Activated CD4-positive, alpha-beta T cell treated with anti-CD3 and anti-CD28 coated beads, Interleukin-10, Interleukin-2, amounts not matched to agents 100 ng/mL and 50 ng/mL, durations not matched to agents 16 hours and 8 hours (primary cell): ENCODE measurements at regions not wholly inside any gene's neighbourhood (a gene's known extent, or its start where the extent isn't known, plus 50 kb on each side); places are given as distances from the start of the nearest gene placed in this dataset.
A peak's percentile ranks its signal among the peaks of the same experiment; 100 is the strongest.

Experiments
- DNase-seq: peaks from one replicate; pipeline ENCODE4 v3.0.0-alpha.2; 2020

DNA sequence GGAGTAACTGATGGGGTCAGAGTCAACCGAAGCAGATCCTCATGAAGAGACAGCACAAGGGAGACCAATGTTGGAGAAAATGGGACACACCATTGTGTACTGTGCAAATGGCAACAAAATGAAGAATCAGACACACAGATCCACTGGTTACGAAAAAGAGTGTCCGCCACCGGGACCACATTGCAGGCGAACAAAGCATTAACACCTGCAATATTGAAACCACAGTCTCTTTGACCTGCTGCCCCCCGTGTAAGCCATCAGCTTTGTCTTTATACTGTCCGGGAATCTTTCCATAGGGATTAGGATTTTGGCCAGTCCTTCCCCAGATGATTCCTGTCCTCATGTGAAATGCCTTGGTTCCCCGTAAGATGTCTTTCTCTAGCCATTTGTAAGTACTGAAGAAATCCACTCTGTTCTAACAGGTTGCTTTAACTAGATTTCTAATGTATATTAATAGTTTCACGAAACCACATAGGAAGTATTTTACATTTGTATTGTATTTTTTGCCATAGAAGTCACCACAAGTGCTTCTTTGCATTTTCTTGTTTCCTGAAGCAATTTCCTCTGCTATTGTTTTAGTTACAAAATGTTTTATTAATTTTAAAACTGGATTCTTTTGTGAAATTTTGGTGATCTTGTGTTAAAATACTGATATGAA is 140.8 kb upstream of the NFE2L3 start:
- no peak for DNase-seq

GRCh38 chr7:26013551-26014083 is 138.4 kb upstream of the NFE2L3 start:
- DNase-seq: no peak

DNA sequence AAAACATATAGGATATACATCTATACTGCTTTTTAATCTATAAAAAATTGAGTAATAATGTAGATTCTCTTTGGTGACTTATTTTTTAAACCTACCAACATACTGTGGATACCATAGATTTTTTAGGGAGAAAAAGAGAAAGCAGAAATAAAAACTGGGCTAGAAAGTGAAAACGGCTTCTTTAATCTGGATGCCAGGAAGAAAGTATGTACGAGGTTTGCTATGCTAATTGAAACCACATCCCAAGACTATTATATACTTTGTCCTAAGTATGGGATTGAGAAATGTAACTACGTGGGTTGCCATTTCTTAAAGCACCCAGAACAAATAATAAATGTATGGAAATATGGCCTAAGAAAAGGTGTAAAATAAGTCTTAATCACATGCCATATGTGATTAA is 129.0 kb upstream of the NFE2L3 start:
- DNase-seq: no peak

DNA sequence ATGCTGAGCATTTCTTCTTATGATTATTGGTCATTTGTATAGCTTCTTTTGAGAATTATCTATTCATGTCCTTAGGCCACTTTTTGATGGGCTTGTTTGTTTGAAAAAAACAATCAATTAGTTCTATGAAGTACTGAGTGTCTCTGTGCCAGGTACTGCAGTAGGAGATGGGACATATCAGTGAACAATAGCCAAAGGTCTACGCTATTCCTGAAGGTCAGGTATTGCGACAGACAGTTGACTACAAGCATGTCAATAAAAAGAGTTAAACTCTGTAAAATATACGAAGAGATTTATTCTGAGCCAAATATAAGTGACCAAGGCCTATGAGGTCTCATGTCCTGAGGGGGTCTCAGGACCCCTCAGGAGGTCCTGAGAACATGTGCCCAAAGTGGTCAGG is 122.1 kb upstream of the NFE2L3 start:
- no peak for DNase-seq

DNA sequence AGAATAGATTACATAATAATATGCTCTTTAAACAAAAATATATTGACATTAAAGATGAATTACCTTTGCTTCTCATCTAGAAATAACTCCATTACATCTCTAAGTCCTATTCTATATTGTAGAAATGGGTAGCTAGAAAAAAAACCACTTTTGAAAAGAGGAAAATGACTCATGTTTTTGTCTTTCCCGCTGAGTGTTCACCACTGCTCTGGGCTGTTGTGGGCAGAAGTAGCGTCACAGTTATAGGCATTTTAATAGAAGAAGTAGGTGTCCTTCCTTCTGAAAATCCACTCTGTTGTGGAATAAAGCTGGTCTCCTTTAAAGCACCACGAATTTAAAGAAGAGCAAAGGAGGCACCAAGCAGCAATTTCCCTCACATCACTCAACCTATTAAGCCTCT is 117.6 kb upstream of the NFE2L3 start:
- DNase-seq: peak; percentile 45

DNA sequence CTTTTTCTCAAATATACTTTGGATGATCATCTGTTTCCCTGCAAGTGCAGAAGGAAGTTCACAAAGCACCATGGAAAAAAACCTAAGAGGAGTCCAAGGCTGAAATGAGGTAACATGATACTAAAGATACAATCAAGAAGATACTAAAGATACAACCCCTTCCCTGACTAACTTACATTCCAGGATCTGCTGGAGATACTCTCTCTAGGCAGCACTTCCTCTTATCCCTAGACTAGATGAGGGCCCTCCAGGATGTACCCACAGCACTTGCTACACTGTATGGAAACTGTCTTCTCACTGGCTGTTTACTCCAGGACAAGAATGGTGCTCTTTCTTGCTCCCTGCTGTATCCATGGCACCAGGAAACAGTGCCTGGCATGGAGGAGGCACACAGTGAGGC is 116.4 kb upstream of the NFE2L3 start:
- DNase-seq: no peak

DNA sequence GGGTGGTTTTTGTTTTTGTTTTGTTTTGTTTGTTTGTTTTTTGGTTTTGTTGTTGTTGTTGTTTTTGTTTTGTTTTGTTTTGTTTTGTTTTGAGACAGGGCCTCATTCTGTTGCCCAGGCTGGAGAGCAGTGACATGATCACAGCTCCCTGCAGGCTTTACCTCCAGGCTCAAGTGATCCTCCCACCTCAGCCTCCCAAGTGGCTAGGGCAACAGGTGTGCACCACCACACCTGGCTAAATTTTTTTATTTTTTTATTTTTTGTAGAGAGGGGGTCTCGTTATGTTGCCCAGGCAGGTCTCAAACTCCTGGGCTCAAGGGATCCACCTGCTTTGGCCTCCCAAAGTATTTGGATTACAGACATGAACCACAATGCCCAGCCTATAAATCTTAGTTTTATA is 115.9 kb upstream of the NFE2L3 start:
- DNase-seq: no peak

GRCh38 chr7:26038201-26038990 is 113.6 kb upstream of the NFE2L3 start:
- DNase-seq: no peak

DNA sequence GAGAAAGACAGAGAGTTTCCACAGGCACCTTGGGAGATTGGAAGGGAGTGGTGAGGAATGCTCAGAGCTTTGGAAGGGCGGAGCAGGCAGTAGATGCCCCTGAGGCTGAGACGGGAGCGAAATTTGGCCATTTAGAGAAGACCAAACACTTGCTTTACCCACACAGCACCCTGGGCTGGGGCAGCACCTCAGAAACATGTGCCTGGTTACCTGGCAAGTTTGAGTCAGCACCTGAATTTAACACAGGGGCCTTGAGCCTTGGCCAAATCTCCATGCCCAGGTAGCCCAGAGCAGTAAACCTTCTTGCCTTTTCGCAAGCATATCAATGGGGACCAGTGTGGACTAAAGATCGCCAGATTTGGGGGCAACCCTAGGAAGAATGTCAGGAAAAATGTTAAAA is 111.9 kb upstream of the NFE2L3 start:
- DNase-seq: no peak

- no peak for DNase-seq
Measured at GRCh38 chr7:26042237-26042636, 109.8 kb upstream of the NFE2L3 start.

DNA sequence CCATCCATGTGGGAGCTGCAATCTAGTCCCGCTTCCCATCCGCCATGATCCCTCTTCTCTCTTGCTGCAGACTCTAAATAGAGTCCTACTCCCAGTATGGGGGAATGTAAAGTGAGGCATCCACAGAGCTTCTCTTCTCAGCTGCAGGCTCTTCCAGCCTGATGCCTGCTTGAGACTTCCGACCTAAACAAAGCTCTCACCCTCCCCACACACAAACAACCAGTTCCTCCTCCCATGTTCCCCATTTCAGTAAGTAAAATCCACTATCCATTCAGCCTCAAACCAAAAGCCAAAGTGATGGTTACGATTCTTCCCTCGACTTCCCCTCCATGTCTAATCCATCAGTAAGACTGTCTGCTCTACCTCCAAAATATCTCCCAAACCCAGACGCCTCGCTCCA is 108.2 kb upstream of the NFE2L3 start:
- no peak for DNase-seq

GRCh38 chr7:26044320-26044719 is 107.7 kb upstream of the NFE2L3 start:
- DNase-seq: no peak

DNA sequence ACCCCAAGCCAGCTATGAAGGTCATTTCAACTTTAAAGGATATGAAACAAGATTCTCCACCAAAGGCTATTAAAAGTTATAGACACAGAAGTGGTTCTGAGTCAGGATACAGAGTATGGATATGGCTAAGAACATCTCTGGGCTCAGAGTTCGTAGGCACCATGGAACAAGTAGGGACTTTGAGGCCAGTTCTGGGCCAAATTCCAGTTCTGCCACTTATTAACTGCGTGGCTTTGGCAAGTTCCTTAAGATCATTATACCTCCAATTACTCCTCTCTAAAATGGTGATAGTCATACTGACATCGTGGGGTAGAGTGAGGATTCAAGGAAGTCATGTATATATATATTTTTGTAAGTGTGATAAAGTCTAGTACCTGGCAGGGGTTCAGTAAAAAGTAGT is 105.8 kb upstream of the NFE2L3 start:
- DNase-seq: no peak

- DNase-seq: no peak
Measured at GRCh38 chr7:26046878-26047277, 105.1 kb upstream of the NFE2L3 start.

DNA sequence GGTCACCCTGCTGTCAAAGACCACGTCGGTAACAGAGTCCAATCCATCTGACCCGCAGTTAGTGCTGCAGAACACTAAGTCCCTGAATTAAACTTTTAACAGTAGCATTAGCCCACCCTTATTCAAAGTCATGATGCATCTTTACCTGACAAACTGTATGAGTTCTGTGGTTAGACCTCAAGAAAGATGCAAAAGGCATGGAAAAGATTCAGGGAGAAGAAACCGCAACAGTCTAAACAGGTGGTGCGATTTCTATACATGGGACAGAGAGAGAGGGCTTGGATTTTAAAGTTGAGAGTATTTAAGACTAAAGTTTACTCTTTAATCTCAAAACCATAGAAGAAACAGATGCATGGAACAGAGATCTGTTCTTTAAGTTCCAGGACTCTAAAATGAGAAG is 103.3 kb upstream of the NFE2L3 start:
- DNase-seq: no peak

- DNase-seq: no peak
Measured at GRCh38 chr7:26049081-26049480, 102.9 kb upstream of the NFE2L3 start.

GRCh38 chr7:26051021-26051420 is 101.0 kb upstream of the NFE2L3 start:
- DNase-seq: no peak

DNA sequence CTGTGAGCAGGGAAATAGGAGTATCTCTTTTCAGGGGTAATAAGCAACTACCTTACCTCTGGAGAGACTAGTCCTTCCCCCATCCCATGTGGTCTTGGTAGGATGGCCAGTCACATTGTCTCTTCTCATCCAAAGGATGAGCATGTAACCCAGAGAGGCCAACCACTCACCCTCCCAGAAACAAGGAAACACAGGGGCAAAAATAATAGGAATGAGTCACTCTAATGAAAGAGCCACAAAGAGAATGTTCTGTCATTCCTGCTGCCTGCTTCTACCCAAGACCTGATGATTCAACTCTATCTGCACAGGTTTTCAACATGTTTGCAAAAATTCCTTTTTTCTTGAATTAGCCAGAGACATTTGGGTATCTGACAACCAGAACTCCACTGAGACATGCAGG is 99.3 kb upstream of the NFE2L3 start:
- DNase-seq: no peak

- no peak for DNase-seq
Measured at GRCh38 chr7:26054386-26054785, 97.6 kb upstream of the NFE2L3 start.

DNA sequence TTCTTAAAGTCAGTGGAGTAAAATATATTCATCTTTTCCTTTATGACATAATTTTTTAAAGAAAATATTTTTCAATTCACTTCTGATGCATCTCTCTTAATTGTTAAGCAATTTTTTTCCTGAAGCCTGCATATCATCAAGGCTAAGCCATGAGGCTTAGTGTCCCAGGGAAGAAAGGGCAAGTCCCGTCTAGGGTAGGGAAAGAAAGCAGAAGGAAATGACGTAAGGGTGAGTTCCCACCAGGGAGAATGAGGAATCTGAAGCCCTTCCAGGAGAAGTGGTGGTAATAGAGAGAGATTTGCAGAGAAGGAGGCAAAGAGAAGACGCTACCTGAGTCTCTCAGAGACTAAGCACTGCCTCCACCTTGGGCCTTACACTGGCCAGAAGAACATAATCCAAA is 96.8 kb upstream of the NFE2L3 start:
- no peak for DNase-seq

- no peak for DNase-seq
Measured at GRCh38 chr7:26060733-26061677, 91.0 kb upstream of the NFE2L3 start.

DNA sequence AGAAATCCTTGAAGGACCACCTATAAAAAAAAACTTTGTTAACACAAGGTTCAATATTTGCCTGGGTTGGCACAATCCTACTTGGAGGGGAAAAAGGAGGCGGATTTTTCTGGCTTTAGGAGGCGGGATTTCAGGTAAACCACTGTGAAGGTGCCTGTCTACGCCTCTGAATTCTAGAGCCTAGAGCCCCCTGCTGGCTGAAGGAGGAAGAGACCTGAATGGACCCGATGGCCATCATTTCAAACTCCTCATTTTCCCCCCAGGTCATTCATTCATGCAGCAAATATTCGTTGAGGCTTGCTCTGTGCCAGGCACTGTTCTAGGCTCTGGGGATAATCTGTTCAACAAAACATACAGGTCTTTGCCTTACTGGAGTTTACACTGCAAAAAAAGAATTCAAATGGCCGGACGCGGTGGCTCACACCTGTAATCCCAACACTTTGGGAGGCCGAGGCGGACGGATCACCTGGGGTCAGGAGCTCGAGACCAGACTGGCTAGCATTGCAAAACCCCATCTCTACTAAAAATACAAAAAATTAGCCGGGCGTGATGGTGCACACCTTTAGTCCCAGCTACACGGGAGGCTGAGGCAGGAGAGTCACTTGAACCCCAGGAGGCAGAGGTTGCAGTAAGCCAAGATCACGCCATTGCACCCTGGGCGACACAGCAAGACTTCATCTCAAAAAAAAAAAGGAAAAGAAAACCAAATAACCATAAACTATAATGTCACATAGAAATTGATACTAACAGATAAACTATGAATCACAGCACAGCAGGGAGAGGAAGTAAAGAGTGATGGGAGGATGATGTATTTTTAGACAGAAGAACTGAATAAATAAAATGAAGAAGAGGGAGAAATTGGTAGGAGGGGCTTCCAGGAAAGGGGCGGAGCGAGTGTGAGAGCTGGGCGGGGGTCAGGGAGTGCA is 90.1 kb upstream of the NFE2L3 start:
- DNase-seq: peak; percentile 77
